ENCODE measurements at regions not wholly inside any gene's neighbourhood (a gene's known extent, or its start where the extent isn't known, plus 50 kb on each side); places are given as distances from the start of the nearest gene placed in this dataset.

GRCh38 chr2:57906152-57906732 lies 140.4 kb upstream of the VRK2 start:
- H3K4me3 ChIP-seq (ENCODE audit: low read depth, low read length): no peak overlapping the region
- TF ChIP-seq CTCF (IDR thresholded peaks at IDR 0.05; ENCODE audit: borderline replicate concordance, insufficient read depth, low read depth, low read length): peak; percentile 79; the same call in 1 of the 2 replicates

GRCh38 chr2:57907411-57907810 lies 139.2 kb upstream of the VRK2 start:
- H3K4me3 ChIP-seq (ENCODE audit: low read depth, low read length): no peak overlapping the region
- TF ChIP-seq CTCF (IDR thresholded peaks at IDR 0.05; ENCODE audit: borderline replicate concordance, insufficient read depth, low read depth, low read length): no peak

GRCh38 chr2:57908736-57909161 lies 137.9 kb upstream of the VRK2 start:
- TF ChIP-seq CTCF (IDR thresholded peaks at IDR 0.05; ENCODE audit: borderline replicate concordance, insufficient read depth, low read depth, low read length): no peak
- H3K4me3 ChIP-seq (ENCODE audit: low read depth, low read length): no peak overlapping the region

- no peak overlapping the region for H3K4me3 ChIP-seq (ENCODE audit: low read depth, low read length)
- no peak for TF ChIP-seq CTCF (IDR thresholded peaks at IDR 0.05; ENCODE audit: borderline replicate concordance, insufficient read depth, low read depth, low read length)
Observed at GRCh38 chr2:57918126-57918525, 128.5 kb upstream of the VRK2 start.

- no peak for TF ChIP-seq CTCF (IDR thresholded peaks at IDR 0.05; ENCODE audit: borderline replicate concordance, insufficient read depth, low read depth, low read length)
Observed at GRCh38 chr2:57920342-57920939, 126.2 kb upstream of the VRK2 start.

GRCh38 chr2:57934659-57935058 lies 111.9 kb upstream of the VRK2 start:
- no peak for TF ChIP-seq CTCF (IDR thresholded peaks at IDR 0.05; ENCODE audit: borderline replicate concordance, insufficient read depth, low read depth, low read length)
- H3K4me3 ChIP-seq (ENCODE audit: low read depth, low read length): no peak overlapping the region

More at GRCh38 chr2:57920342-57920939, 126.2 kb upstream of the VRK2 start:
- no peak overlapping the region for H3K4me3 ChIP-seq (ENCODE audit: low read depth, low read length)

- no peak overlapping the region for H3K4me3 ChIP-seq (ENCODE audit: low read depth, low read length)
Observed at GRCh38 chr2:57936216-57936615, 110.4 kb upstream of the VRK2 start.

More at GRCh38 chr2:57936216-57936615, 110.4 kb upstream of the VRK2 start:
- no peak for TF ChIP-seq CTCF (IDR thresholded peaks at IDR 0.05; ENCODE audit: borderline replicate concordance, insufficient read depth, low read depth, low read length)

Measured in GM12875 (cell line).